K562 (cell line): ENCODE measurements at regions not wholly inside any gene's neighbourhood (a gene's known extent, or its start where the extent isn't known, plus 50 kb on each side); places are given as distances from the start of the nearest gene placed in this dataset.

ENCODE experiments used
- ATAC-seq: fragments of 200-7000 bp; cut with Tn5 transposase; 3 replicates; pipeline ENCODE4 v1.9.1; 2020; ENCODE audit warnings: moderate library complexity
- BruUV-seq: library from RNA; stranded (reverse); fragments of 400-500 nt; replicated peaks from 2 replicates; lab custom pipeline; 2021; lab: Mats Ljungman, UMichigan
- CTCF ChIA-PET: fragments of 300-600 bp; formaldehyde crosslinking; extraction: SDS; loops from one replicate; lab custom pipeline; 2021; ENCODE audit warnings: low intra/inter-chr PET ratio; lab: Yijun Ruan, JAX
- POLR2A ChIA-PET: fragments of 300-600, 350-650 bp; sonication (Branson Sonifier 250); formaldehyde crosslinking; extraction: SDS; loops from one replicate; lab custom pipeline; 2021; ENCODE audit warnings: antibody characterized with exemption, inconsistent platforms; lab: Yijun Ruan, JAX
- DNase-seq, 4 experiments: peaks; one replicate each; pipeline versions ENCODE4 v3.0.0 to v3.0.0-alpha.2; 2011 to 2018; ENCODE audit warnings: low spot score in 3 of 4, mixed read lengths in 3 of 4; ENCODE audit errors: extremely low read depth in 1 of 4
- FAIRE-seq: peaks from 2 replicates; lab custom pipeline; 2011; peaks lifted over from hg19 to GRCh38; lab: Jason Lieb, UNC
- H2AFZ ChIP-seq: 2 replicates; pipeline ENCODE4 v1.6.0; 2011; ENCODE audit warnings: low read depth, low read length, control low read depth, inconsistent platforms
- H3K27ac ChIP-seq: fragments of 200-600 bp; 3 replicates; pipeline ENCODE4 v1.8.0; 2011; ENCODE audit warnings: low read depth, mild to moderate bottlenecking, control low read depth, inconsistent platforms, low read length, moderate library complexity, mixed read lengths; ENCODE audit errors: extremely low read depth
- H3K27me3 ChIP-seq, 2 experiments: fragments of 300-600 bp in 1 of 2; 2 replicates in 1 of 2; 3 replicates in 1 of 2; pipeline versions ENCODE4 v1.6.0 to v1.8.0; 2011; ENCODE audit warnings: inconsistent platforms in 2 of 2, low read length in 2 of 2, mild to moderate bottlenecking in 1 of 2, mixed read lengths in 1 of 2, moderate library complexity in 1 of 2; ENCODE audit not compliant: control insufficient read depth in 2 of 2, insufficient read depth in 2 of 2
- H3K36me3 ChIP-seq: fragments of 300-600 bp; 3 replicates; pipeline ENCODE4 v1.8.0; 2011; ENCODE audit warnings: mild to moderate bottlenecking, low read length, inconsistent platforms; ENCODE audit not compliant: control insufficient read depth, insufficient read depth
- H3K4me1 ChIP-seq, 2 experiments: fragments of 200-600 bp in 1 of 2; replicated peaks in 1 of 2; 2 replicates in 1 of 2; 3 replicates in 1 of 2; pipeline versions ENCODE4 v1.5.1 to v1.8.0; 2011; ENCODE audit warnings: inconsistent platforms in 2 of 2, low read length in 2 of 2, mild to moderate bottlenecking in 1 of 2, mixed read lengths in 1 of 2, moderate library complexity in 1 of 2; ENCODE audit not compliant: control insufficient read depth in 2 of 2, insufficient read depth in 2 of 2
- H3K4me2 ChIP-seq: 2 replicates; pipeline ENCODE4 v1.6.1; 2011; ENCODE audit warnings: low read length, control low read depth, inconsistent platforms, mixed read lengths; ENCODE audit not compliant: insufficient read depth
- H3K4me3 ChIP-seq: fragments of 200-600 bp; sonication (generic), shearing (Covaris generic); 2 replicates; pipeline ENCODE4 v1.5.1; 2016; ENCODE audit warnings: control low read depth, inconsistent platforms
- H3K79me2 ChIP-seq: fragments of 200-600 bp; 3 replicates; pipeline ENCODE4 v1.8.0; 2011; ENCODE audit warnings: low read length, inconsistent platforms; ENCODE audit not compliant: control insufficient read depth, insufficient read depth
- H3K9ac ChIP-seq, 2 experiments: 2 replicates each; pipeline versions ENCODE4 v1.6.0 to v1.6.1; 2011; ENCODE audit warnings: low read depth in 2 of 2, low read length in 2 of 2, control low read depth in 1 of 2, inconsistent platforms in 1 of 2, mild to moderate bottlenecking in 1 of 2, mixed read lengths in 1 of 2; ENCODE audit not compliant: insufficient read depth in 1 of 2
- H3K9me1 ChIP-seq: one replicate; pipeline ENCODE4 v1.6.0; 2011; ENCODE audit warnings: inconsistent platforms, mild to moderate bottlenecking, low read length, moderate library complexity; ENCODE audit not compliant: control insufficient read depth, insufficient read depth
- H3K9me3 ChIP-seq: replicated peaks from 2 replicates; pipeline ENCODE4 v1.5.1; 2011; ENCODE audit warnings: low read depth, low read length, inconsistent platforms; ENCODE audit not compliant: control insufficient read depth, insufficient read depth
- H4K20me1 ChIP-seq: replicated peaks from 2 replicates; pipeline ENCODE4 v1.6.1; 2011; ENCODE audit warnings: low read length, inconsistent platforms, mixed read lengths; ENCODE audit not compliant: control insufficient read depth, insufficient read depth
- CCNT2 ChIP-seq: IDR thresholded peaks from 2 replicates; pipeline ENCODE4 v1.6.1; 2011; ENCODE audit warnings: borderline replicate concordance, low read depth, mild to moderate bottlenecking, moderate library complexity, mixed read lengths, low read length; ENCODE audit not compliant: insufficient read length; ENCODE audit errors: extremely low read depth
- PHF21A ChIP-seq: fragments of 450-650 bp; IDR thresholded peaks from 2 replicates; pipeline ENCODE4 v1.6.1; 2017; ENCODE audit warnings: low read depth, borderline replicate concordance
- PML ChIP-seq: IDR thresholded peaks from 2 replicates; pipeline ENCODE4 v1.6.1; 2012; ENCODE audit warnings: low read length, inconsistent platforms
- PRPF4 ChIP-seq: fragments of 200-400 bp; formaldehyde crosslinking; IDR thresholded peaks from one replicate; pipeline ENCODE4 v1.6.1; 2017; ENCODE audit warnings: low read length, low read depth, mild to moderate bottlenecking; ENCODE audit not compliant: insufficient read depth, poor library complexity, severe bottlenecking
- RBFOX2 ChIP-seq: fragments of 200-400 bp; formaldehyde crosslinking; IDR thresholded peaks from 2 replicates; pipeline ENCODE4 v1.6.1; 2017; ENCODE audit warnings: low read depth, mild to moderate bottlenecking, low read length, moderate library complexity
- RCOR1 ChIP-seq, 2 experiments: IDR thresholded peaks; 2 replicates each; pipeline ENCODE4 v1.6.1; 2012; ENCODE audit warnings: low read depth in 2 of 2, low read length in 2 of 2, borderline replicate concordance in 1 of 2, improper control_type of control experiment in 1 of 2
- SMC3 ChIP-seq: conservative IDR thresholded peaks from 2 replicates; pipeline ENCODE4 v1.6.1; 2011; ENCODE audit warnings: low read depth, low read length, improper control_type of control experiment; ENCODE audit not compliant: insufficient read depth
- TAF9B ChIP-seq: fragments of 450-650 bp; IDR thresholded peaks from 2 replicates; pipeline ENCODE4 v1.6.1; 2018; ENCODE audit warnings: mild to moderate bottlenecking; ENCODE audit not compliant: partially characterized antibody
- TRIM24 ChIP-seq, 2 experiments: fragments of 450-650 bp; IDR thresholded peaks; 2 replicates each; pipeline ENCODE4 v1.6.1; 2016
- ZC3H4 ChIP-seq: sonication (generic); formaldehyde crosslinking; IDR thresholded peaks from 2 replicates; pipeline ENCODE4 v1.9.0; 2021; ENCODE audit warnings: missing genetic modification reagents, borderline replicate concordance
- ZNF316 ChIP-seq: fragments of 450-650 bp; IDR thresholded peaks from 2 replicates; pipeline ENCODE4 v1.6.1; 2016
- WGBS: fragments of 100-300 bp; shearing (Covaris generic); methylation state at CpG from one replicate; pipeline ENCODE4 v1.1.6; 2016; ENCODE audit warnings: low coverage, mixed read lengths; ENCODE audit not compliant: insufficient coverage; ENCODE audit errors: missing lambda C conversion rate; 5-methylcytosine and 5-hydroxymethylcytosine counted together
- in situ Hi-C: fragments of 300-500 bp; cut with MboI; formaldehyde crosslinking; loops from 4 replicates; pipeline ENCODE4 v1.15.0; 2018; ENCODE audit warnings: inconsistent platforms, mixed read lengths
- intact Hi-C: fragments of 100-400 bp; cut with micrococcal nuclease; formaldehyde crosslinking; loops from 2 replicates; pipeline ENCODE4 v1.14.2; 2022
- TF ChIP-seq, protein P1 (sequence below), 3 experiments: IDR thresholded peaks in 2 of 3; conservative IDR thresholded peaks in 1 of 3; 2 replicates each; pipeline ENCODE4 v1.5.1; 2011 to 2012; ENCODE audit warnings: low read length in 3 of 3, mild to moderate bottlenecking in 3 of 3, control low read depth in 2 of 3, improper control_type of control experiment in 1 of 3, inconsistent platforms in 1 of 3, low read depth in 1 of 3, mixed read lengths in 1 of 3, moderate library complexity in 1 of 3; ENCODE audit not compliant: insufficient read depth in 2 of 3

DNA sequence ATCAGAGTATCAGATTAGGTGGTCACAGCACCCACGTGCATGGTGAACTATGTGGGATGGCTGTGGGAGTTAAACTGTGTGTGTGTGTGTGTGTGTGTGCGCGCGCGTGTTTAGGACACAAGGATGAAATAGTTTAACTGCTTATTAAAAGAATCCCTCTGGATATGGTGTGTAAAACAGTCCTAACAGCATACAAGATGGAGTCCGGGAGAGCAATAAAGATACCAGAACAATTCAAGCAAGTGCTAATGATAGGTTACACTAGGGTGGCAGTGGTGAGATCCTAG lies 202.2 kb downstream of the IPMK start (continued):
- TF ChIP-seq PML: no peak

DNA sequence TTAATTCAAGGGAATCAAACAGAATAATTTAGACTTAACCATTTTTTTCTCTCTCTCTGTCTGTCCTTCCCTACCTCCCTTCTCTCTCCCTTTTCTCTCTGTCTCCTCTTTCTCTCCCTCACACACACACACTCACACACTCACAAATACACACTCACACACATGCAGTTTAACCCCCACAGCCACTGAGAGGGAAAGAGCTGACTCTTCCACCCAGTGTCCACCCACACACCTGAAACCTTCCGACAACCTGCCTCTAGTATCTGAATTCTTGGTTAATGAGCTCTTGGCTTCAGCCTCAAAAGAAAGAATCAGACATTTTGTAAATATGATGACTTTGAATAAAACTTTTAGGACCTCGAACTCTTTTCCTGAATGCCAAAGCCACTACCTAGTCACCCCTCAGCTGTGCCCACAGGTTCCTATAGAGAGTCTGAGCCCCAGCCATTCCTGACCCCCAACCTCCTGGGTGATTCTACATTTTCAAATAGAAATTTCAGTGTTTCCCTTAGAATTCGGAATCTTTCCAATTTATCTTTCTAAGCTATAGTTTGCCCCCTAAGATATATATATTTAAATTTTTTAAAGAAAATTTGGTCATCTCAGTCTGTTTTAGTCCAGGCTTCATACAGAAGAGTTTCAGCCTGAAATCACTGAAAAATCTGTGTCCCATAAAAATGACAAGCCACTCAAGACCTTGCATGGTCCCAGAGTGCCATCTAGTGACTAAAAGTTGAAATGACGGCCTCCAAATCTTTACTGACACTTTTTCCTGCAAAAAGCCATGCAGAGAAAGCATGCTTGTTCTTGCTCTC lies 202.8 kb downstream of the IPMK start:
- no peaks in the 10 kb centered on the region for H3K36me3 ChIP-seq
- H4K20me1 ChIP-seq: no peaks in the 10 kb centered on the region
- no peaks in the 10 kb centered on the region for H3K9me1 ChIP-seq
- in situ Hi-C loops: no loop called here
- H3K9me3 ChIP-seq: no peaks in the 10 kb centered on the region
- no peak overlapping the region for H3K9ac ChIP-seq
- H3K79me2 ChIP-seq: no peaks in the 10 kb centered on the region
- ChIA-PET POLR2A (no interaction called here), CTCF (interaction anchor here (0.6 kb wide), 1 partner anchor 407 kb away, joined by 3 read pairs; no protein-coding TSS in a partner anchor)
- no peak overlapping the region for H2AFZ ChIP-seq
- FAIRE-seq: peak; percentile 69
- H3K27ac ChIP-seq: no peak overlapping the region
- no peak for ATAC-seq
- H3K27me3 ChIP-seq: no peaks in the 10 kb centered on the region
- WGBS: 0% methylated on average over 4 of the region's 4 CpGs
- intact Hi-C loops: no loop called here
- no peak overlapping the region for H3K4me2 ChIP-seq
- peak; percentile 17 to 34 (median 22) for DNase-seq
- no TSS peak for BruUV-seq
- no peak overlapping the region for H3K4me3 ChIP-seq
- no peaks in the 10 kb centered on the region for H3K4me1 ChIP-seq
- TF ChIP-seq PRPF4: no peak
- peak; percentile 18; the same call in 1 of the 2 replicates for TF ChIP-seq ZNF316
- no peak for TF ChIP-seq TAF9B
- peak; percentile 36; the same call in 1 of the 2 replicates for TF ChIP-seq SMC3
- TF ChIP-seq, protein P1, sequence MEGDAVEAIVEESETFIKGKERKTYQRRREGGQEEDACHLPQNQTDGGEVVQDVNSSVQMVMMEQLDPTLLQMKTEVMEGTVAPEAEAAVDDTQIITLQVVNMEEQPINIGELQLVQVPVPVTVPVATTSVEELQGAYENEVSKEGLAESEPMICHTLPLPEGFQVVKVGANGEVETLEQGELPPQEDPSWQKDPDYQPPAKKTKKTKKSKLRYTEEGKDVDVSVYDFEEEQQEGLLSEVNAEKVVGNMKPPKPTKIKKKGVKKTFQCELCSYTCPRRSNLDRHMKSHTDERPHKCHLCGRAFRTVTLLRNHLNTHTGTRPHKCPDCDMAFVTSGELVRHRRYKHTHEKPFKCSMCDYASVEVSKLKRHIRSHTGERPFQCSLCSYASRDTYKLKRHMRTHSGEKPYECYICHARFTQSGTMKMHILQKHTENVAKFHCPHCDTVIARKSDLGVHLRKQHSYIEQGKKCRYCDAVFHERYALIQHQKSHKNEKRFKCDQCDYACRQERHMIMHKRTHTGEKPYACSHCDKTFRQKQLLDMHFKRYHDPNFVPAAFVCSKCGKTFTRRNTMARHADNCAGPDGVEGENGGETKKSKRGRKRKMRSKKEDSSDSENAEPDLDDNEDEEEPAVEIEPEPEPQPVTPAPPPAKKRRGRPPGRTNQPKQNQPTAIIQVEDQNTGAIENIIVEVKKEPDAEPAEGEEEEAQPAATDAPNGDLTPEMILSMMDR (IDR thresholded peaks at IDR 0.05 in 2 of 3, conservative IDR thresholded peaks at IDR 0.05 in 1 of 3; ENCODE audit: insufficient read depth in 2 of 3, low read depth in 1 of 3, low read length in 3 of 3): peak; percentile 32 to 75 (median 58); a peak in 5 of 6 replicates
- no peak for TF ChIP-seq RBFOX2
- TF ChIP-seq TRIM24 (IDR thresholded peaks at IDR 0.05): no peak
- peak; percentile 26; the same call in 1 of the 2 replicates for TF ChIP-seq PHF21A
- TF ChIP-seq CCNT2: no peak
- no peak for TF ChIP-seq ZC3H4 (CRISPR knock-in tag)
- peak in 1 of 2 experiments; percentile 39; a peak in 1 of 4 replicates for TF ChIP-seq RCOR1 (IDR thresholded peaks at IDR 0.05; ENCODE audit: borderline replicate concordance in 1 of 2, low read depth in 2 of 2, low read length in 2 of 2)
